Bone marrow (tissue), 2 donors: ENCODE measurements at regions not wholly inside any gene's neighbourhood (a gene's known extent, or its start where the extent isn't known, plus 50 kb on each side); places are given as distances from the start of the nearest gene placed in this dataset.
"Not testable (repeated sequence)": the region's sequence is repeated elsewhere in the genome, so short reads cannot be mapped to it uniquely, and the experiment has no call there.

Source experiments
- DNase-seq, 2 donors: peaks; one replicate each; lab custom pipeline; 2025; lab: John Stamatoyannopoulos, UW

DNA sequence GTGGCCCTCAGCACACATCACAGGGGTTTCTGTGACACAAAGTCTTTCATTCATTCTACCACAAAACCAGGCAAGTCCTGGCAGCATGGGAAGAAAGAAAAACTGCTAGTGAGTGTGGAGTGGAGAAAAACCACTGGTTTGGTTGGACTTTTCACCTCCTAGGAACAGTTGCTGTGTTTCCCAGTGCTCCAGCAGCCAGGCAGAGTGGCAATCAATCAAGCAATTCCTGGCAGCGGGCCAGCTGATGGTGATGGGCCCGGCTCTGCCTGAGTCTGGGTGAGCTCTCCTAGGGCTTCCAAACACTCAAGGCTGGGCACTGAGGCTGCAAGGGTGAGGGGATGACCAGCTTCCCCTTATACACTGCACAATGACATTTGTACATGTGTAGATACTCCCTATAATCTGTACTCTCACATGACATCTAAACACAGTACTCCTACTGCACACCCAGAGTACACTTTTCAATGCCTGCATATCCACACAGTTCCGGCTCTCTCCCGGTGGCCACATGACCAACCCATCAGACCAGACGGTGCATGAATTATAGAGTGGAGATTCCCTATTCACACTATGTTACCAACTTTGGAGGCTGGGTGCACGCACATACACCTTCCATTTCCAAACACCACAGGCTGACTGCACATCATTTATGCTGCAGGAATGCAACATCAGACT is 156.6 kb downstream of the UNC5CL start:
- no peak for DNase-seq

- DNase-seq, result no peak
Measured at GRCh38 chr6:40881501-40881900, 157.5 kb downstream of the UNC5CL start.

GRCh38 chr6:40880906-40881305 is 158.1 kb downstream of the UNC5CL start:
- no peak for DNase-seq

GRCh38 chr6:40879169-40879568 is 159.9 kb downstream of the UNC5CL start:
- no peak for DNase-seq

DNA sequence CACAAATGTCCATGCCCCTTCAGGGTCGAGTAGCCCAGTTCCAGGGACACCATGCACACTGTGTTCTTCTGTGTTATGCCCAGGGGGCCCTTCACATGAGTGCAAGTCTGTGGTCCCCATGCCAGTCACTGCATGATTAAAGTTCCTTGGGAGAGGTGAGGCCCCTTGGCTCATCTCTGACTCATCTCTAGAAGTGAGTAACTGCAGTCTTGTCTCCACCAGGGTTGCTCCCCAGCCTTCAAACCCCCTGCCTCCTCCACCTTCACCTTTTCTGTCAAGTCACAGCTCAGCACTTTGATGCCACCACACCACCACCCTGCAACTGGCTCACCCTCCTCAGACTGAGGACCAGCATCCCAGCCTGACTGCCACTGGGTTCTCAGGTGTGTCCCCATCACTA is 161.7 kb downstream of the UNC5CL start:
- DNase-seq, result no peak

DNA sequence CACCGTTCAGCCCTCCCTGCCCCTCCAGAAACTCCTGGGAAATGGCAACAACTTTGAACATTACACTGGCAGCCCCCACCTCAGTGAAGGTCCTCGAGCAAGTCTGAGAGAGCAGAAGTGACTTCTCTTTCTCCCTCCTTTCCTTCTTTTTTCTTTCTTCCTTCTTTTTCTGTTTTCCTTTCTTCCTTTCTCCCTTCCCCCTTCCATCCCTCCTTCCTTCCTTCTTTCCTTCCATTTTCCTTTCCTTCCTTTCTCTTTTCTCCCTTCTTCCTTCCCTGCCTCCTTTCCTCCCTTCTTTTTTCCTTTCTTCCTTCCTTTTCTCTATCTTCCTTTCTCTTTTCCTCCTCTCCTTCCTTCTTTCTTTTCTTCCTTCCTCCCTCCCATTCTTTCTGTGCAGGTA is 162.7 kb downstream of the UNC5CL start:
- DNase-seq, result no peak

DNA sequence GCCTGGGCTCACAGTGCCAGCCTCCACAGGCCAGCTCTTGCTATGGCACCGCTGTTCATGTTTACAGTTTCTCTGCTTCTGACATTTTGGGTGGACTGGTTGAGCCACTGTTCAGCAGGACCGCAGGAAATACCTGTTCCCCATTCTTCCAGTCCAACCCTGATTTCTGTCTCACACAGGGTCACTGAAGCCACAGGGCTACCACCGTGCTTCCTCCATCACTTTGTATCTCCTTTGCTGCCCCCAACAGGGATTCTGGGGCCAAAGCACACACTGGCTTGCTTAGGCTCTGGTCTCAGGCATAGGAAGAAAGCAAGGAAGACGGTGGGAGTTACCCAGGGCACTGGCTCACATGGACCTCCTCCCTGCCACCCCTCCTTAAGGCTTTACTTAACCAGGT is 164.5 kb downstream of the UNC5CL start:
- DNase-seq, result no peak

- no peak for DNase-seq
Measured at GRCh38 chr6:40871424-40871823, 167.6 kb downstream of the UNC5CL start.

DNA sequence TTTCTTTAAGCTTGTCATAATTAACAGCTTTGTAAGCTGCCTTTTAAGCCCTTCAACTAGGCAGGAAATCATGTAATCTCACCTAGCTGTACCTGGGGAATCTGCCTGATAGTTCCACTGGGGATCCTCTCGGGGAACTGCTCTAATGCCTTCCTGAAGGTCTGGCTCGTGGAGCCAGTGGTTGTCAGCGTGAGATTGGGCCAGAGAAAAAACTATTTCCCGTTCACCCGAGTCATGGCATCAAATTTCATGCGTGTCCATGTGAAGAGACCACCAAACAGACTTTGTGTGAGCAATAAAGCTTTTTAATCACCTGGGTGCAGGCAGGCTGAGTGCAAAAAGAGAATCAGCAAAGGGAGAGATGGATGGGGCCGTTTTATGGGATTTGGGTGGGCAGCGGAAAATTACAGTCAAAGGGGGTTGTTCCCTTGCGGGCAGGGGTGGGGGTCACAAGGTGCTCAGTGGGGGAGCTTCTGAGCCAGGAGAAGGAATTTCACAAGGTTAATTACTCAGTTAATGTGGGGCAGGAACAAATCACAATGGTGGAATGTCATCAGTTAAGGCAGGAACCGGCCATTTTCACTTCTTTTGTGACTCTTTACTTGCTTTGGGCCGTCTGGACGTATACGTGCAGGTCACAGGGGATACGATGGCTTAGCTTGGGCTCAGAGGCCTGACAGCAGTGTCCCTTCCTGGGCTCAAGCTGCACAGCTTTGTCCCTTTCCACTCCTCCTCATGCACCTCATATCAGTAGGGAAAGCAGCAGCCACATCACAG is 170.7 kb downstream of the UNC5CL start:
- not testable (repeated sequence) for DNase-seq

DNA sequence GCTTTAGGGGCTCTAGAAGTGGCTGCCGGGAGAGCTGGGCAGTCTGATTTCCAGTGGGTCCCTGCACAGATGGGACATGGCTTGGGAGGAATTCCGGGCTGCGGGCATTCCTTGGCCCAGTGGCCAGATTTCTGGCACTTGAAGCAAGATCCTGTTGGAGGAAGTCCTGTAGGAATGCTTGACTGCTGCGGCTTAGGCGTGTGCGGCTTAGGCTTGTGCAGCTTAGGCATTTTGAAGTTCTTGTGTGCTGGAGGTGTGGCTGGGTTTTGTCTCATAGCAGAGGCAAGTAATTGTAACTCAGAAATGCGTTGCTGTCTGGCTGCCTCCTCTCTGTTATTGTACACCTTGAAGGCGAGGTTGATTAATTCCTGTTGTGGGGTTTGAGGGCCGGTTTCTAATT is 171.5 kb downstream of the UNC5CL start:
- DNase-seq, result not testable (repeated sequence)

DNA sequence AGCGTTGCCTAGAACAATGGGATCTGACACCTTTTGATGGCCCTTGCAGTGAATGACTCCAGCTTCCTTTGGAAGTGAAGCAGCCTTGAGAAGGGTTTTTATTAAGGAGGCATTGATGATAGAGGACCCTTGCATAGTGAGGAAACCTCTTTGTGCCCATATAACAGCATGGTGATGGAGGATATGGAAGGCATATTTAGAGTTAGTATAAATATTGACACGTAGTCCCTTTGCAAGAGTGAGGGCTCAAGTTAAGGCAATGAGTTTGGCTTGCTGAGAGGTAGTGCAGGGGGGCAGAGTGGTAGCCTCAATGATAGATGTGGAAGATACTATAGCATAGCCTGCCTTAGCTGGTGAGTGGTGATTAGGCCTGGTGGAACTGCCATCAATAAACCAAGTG is 173.8 kb downstream of the UNC5CL start:
- not testable (repeated sequence) for DNase-seq

- no peak for DNase-seq
Measured at GRCh38 chr6:40860443-40860842, 178.6 kb downstream of the UNC5CL start.

- DNase-seq, result no peak
Measured at GRCh38 chr6:40856271-40856670, 182.8 kb downstream of the UNC5CL start.

DNA sequence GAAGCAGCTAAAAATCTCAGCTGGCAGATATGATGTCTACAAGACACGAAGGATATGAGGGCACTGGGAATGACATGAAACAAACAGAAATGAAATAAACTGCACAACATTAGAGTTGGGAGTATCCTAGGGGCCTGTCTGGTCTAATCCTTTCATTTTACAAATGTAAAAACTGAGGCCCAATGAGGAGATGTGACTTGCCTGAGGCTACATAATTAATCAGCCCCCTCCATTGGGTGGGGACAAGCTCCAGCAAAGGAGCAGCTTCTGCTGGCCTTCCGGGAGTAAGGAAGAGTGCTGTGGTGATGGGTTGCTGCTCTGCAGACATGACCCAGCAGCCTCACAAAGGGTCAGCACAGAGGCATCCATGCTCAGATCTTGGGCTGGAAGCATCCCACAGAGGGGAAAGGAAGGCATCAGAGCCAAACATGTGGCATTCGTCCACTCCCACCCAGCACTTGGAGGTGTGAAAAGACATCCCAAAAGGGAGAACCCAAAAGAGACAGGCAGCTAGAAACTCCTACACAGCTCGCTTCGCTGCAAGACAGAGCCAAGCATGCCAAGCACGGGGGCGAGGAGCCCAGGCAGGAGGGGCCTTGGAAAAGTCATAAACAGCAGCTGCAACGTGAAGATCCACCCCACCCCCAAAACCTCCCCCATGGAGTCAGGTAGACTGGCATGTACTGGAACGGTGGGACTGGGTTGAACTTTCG is 183.7 kb downstream of the UNC5CL start:
- DNase-seq, result no peak

GRCh38 chr6:40854592-40854991 is 184.4 kb downstream of the UNC5CL start:
- no peak for DNase-seq

GRCh38 chr6:40852779-40853373 is 186.1 kb downstream of the UNC5CL start:
- no peak for DNase-seq

DNA sequence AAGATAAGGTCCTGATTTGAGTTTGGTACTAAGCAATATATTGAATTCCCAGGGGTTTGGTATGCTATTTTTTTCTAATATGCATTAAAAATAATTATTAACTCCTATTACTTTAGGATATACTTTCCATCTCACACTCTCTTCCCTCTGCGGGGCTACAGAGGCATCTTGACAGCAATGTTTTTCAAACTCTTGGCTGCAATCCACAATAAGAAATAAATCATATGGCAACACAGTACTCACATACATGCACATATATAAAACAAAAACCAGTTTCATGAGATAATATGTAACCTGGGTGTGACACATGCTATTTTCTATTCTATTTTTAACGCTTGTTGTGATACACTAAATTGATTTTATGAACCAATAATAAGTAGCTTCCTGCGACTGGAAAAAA is 189.5 kb downstream of the UNC5CL start:
- no peak for DNase-seq

- no peak for DNase-seq
Measured at GRCh38 chr6:40848868-40849514, 190.0 kb downstream of the UNC5CL start.

DNA sequence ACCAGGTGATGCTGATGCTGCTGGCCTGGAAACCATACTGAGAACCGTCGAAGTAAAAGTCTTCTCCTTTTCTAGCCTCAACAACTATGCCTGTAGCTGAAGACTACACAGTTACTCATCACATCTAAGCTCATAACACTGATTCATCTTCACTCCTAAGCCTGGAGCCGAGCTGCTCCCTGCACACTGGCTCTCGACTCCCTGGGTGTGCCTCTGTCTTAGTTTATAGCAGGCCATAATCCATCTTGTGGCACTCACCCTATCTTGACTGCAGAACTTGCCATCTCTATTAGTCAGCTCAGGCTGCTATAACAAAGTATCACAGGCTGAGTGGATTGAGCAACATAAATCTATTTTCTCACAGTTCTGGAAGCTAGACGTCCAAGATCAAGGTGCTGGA is 191.0 kb downstream of the UNC5CL start:
- no peak for DNase-seq

DNA sequence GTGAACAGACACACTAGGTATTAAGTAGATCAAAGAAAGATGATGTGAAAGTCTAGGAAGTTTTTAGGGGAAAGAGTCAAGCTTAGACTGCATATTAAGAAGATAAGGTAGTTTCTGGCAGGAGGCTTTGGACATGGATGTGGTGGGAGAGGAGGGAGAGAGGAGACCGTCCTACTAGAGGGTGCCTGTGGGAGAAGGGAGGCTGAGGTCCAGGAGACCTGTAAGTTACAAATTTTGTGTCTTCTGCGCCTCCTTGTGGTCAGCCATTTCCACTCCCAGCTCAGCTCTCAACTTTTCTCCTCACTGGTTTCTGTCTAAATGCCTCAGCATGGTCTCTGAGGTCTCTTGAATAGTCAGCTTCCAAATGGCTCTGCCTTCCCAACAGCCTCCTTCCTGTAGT is 193.5 kb downstream of the UNC5CL start:
- DNase-seq, result no peak

GRCh38 chr6:40844246-40844645 is 194.8 kb downstream of the UNC5CL start:
- DNase-seq, result no peak

GRCh38 chr6:40841721-40842120 is 197.3 kb downstream of the UNC5CL start:
- DNase-seq, result no peak
